Mononuclear cell (primary cell): ENCODE measurements at regions not wholly inside any gene's neighbourhood (a gene's known extent, or its start where the extent isn't known, plus 50 kb on each side); places are given as distances from the start of the nearest gene placed in this dataset.

Experiments used
- H3K27me3 ChIP-seq: 2 replicates; pipeline ENCODE4 v1.6.0; 2011; ENCODE audit warnings: low read length, control low read depth; ENCODE audit not compliant: insufficient read depth
- H3K4me1 ChIP-seq: 2 replicates; pipeline ENCODE4 v1.5.1; 2011; ENCODE audit warnings: mild to moderate bottlenecking, low read length, control low read depth; ENCODE audit not compliant: insufficient read depth
- H3K4me3 ChIP-seq: 2 replicates; pipeline ENCODE4 v1.5.1; 2011; ENCODE audit warnings: mild to moderate bottlenecking, low read length, moderate library complexity
- H3K9me3 ChIP-seq: 2 replicates; pipeline ENCODE4 v1.5.1; 2011; ENCODE audit warnings: low read depth, mild to moderate bottlenecking, control low read depth, low read length

DNA sequence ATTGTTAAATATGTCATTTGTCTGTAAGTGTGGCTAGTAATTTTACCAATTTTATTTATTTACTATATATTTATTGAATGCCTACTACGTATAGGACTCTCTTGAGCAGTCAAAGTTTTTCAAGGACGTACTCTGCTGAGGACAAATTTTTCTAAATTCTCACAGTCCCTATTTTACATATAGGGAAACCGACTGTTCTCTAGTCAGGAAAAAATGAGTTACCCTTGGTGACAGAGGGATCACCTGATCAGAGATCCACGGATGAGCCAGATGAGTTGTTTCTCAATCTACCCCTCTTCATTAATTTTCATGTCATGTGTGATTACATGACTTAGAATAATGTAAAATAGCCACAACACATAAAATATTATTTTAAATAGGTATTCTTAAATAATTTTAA lies 96.2 kb upstream of the SLC38A2 start:
- H3K9me3 ChIP-seq = no peaks in the 10 kb centered on the region

DNA sequence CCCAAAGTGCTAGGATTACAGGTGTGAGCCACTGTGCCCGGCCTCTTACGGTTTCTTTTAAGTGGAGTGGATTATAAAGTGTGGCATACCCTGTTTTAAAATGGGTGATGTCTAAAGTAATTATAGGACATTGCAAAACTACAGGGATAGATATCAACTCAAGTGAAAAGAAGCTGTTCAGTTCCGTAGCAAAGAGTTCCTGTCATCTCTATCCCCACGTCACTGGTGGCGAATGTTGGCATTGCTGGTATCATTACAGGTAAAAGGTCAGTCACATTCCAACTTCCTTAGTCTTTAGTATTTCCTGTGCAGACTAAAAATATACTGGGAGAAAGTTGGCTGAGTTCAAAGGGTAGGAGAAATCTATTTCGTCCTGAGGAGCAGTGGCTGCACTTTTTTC lies 95.6 kb upstream of the SLC38A2 start:
- Histone ChIP-seq H3K4me3 (no peak overlapping the region), H3K27me3 (no peaks in the 10 kb centered on the region), H3K9me3 (no peaks in the 10 kb centered on the region), H3K4me1 (peaks cover 25% of the 10 kb centered on the region)

More for the DNA sequence above, 96.2 kb upstream of the SLC38A2 start:
- Histone ChIP-seq H3K27me3 (no peaks in the 10 kb centered on the region), H3K4me3 (no peak overlapping the region), H3K4me1 (peaks cover 30% of the 10 kb centered on the region)

DNA sequence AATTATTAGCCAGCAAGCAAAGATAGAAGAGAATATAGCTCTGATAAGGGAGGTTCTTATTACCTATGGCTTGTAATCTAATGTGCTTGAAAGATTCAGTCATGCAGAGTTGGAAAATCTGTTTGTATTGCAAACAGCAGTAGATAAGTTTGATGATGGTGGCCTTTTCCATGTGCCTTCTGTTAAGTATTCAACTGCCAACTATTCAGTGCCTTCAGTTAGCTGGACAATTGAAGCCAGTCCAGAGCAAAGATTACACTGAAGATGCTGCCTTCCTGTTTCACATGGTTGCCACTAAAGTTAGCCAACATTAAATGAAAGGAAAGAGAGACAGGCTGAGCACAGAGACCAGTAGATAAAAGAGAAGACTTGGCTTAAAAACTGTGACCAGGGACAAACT lies 92.7 kb upstream of the SLC38A2 start:
- H3K9me3 ChIP-seq = no peaks in the 10 kb centered on the region
- no peaks in the 10 kb centered on the region for H3K27me3 ChIP-seq
- peaks cover 21% of the 10 kb centered on the region for H3K4me1 ChIP-seq
- H3K4me3 ChIP-seq = no peak overlapping the region

DNA sequence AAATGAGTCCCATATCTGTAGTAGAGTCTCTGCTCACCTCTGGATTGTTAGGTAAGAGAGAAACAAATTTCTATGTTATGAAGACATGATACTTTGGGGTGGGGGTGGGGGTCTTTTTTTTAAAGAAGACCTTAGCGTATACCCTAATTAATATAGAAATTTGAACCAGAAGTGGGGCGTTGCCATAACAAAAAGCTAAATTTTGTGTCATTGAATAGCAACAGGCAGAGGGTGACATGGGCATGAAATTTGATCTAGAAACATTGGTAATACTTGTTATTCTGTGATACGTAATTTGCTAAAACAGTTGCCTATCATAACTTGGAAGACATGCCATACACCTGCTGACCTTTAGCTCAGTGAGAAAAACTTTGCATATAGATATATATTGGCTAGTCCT lies 92.3 kb upstream of the SLC38A2 start:
- H3K4me3 ChIP-seq = no peak overlapping the region
- H3K4me1 ChIP-seq = peaks cover 21% of the 10 kb centered on the region
- H3K27me3 ChIP-seq = no peaks in the 10 kb centered on the region
- no peaks in the 10 kb centered on the region for H3K9me3 ChIP-seq

DNA sequence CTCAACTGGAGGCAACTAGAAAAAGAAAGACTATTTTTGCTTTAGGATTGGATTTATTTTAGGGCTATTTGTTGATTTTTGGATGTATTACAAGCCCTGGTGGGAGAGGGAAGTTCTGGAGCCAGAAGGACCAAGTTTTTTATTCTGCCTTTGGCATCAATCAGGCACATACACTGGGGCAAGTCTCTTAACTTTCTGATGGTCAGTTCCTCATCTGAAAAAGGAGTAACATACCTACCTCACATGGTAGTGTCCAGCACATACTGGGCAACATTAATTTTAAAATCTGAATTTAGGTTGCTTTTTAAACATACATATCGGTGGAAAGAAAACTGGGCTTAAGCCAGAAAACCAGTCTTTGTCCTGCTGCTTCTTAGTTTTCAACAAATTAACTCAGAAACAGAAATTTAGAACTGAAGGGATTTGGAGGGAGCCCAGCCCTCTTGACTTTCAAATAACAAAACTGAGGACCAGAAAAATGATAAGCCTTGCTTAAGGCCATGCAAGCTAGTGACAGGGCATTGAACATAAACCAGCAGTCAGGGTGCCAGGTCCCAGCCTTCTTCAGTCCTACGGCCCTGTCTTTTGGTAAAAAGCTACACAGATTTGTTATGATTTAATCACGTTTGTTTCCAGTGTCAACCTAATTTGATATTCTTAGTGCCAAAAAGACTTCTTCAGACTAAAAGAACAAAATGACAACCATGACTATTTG lies 90.2 kb upstream of the SLC38A2 start:
- no peaks in the 10 kb centered on the region for H3K9me3 ChIP-seq
- H3K27me3 ChIP-seq = no peaks in the 10 kb centered on the region
- H3K4me3 ChIP-seq = no peak overlapping the region
- H3K4me1 ChIP-seq = peaks cover 39% of the 10 kb centered on the region

DNA sequence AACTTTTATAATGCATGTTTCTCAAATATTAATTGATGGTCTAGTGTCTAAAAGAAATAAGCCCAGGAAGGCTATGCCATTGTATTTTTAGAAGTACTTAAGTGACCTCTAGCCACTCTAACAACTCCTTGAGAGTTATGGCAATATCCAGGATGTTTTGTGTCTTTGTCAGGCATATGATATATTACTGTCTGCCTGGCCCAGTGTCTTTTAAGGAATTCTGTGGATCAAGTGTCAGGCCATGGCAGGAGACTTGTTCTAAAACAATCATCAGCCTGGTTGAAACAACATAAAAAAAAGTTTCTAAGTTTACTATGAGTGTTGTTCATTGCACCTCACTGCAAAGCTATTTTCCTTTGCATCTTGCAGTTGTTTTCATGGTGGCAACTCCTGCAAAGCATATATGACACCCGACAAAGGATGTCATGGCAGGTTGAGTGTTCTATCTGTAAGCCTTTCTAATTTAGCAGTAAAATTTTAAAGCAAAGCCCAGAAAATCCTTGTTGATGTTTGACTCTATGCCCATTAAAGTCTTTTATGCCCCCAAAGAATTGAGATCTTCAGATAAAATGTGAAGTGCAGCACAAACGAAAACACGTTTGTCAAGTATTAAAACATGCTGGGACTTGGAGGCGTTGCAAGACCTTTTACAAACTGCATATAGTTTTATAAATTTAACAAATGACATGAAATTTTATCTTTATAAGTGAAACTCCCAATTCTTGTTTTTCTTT lies 89.5 kb upstream of the SLC38A2 start:
- Histone ChIP-seq H3K4me1 (peaks cover 37% of the 10 kb centered on the region), H3K4me3 (no peak overlapping the region), H3K9me3 (no peaks in the 10 kb centered on the region), H3K27me3 (no peaks in the 10 kb centered on the region)

DNA sequence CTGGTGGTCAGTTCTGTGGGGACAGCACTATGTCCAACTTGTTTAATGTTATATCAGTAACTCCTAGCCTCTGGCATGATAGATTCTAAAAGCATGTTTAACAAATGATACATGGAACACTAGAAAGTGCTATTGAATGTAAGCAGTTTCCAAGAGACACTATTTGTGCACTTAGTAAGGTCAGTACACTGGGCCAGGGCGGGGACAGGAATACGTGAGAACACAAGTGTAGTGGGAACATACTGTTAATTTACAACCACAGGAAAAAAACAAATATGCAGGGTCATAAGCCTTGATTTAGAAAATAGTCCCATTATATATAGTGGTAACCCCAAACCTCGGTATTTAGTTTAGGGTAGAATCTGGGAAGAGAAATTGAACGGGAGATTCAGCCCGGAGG lies 88.9 kb upstream of the SLC38A2 start:
- H3K27me3 ChIP-seq = no peaks in the 10 kb centered on the region
- H3K4me3 ChIP-seq = no peak overlapping the region
- H3K9me3 ChIP-seq = no peaks in the 10 kb centered on the region

DNA sequence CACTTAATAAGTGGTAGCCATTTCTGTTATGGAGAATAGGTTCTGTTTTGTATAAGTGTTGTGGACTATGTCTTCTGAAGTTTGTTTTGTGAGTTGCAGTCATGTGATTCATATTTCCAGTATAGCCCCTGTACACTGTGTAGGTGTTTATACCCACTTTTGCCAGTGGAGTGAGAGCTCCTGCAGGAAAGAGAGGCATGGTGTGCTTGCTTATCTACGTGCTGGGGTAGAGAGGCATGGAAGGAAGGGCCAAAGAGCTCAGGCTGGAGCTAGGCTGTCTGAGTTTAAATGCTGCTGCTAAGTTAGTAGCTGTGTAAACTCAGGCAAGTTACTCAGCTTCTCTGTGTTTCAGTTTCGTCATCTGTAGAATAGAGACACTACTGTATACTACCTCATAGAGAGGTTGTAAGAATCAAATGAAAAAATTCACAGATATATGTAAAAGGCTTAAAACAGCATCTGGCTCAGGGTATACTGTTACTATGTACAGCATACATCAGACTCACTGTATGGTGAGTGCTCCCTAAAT lies 88.2 kb upstream of the SLC38A2 start:
- Histone ChIP-seq H3K9me3 (no peaks in the 10 kb centered on the region), H3K27me3 (no peaks in the 10 kb centered on the region), H3K4me3 (no peak overlapping the region), H3K4me1 (peaks cover 45% of the 10 kb centered on the region)

More for the DNA sequence above, 88.9 kb upstream of the SLC38A2 start:
- H3K4me1 ChIP-seq = peaks cover 38% of the 10 kb centered on the region

DNA sequence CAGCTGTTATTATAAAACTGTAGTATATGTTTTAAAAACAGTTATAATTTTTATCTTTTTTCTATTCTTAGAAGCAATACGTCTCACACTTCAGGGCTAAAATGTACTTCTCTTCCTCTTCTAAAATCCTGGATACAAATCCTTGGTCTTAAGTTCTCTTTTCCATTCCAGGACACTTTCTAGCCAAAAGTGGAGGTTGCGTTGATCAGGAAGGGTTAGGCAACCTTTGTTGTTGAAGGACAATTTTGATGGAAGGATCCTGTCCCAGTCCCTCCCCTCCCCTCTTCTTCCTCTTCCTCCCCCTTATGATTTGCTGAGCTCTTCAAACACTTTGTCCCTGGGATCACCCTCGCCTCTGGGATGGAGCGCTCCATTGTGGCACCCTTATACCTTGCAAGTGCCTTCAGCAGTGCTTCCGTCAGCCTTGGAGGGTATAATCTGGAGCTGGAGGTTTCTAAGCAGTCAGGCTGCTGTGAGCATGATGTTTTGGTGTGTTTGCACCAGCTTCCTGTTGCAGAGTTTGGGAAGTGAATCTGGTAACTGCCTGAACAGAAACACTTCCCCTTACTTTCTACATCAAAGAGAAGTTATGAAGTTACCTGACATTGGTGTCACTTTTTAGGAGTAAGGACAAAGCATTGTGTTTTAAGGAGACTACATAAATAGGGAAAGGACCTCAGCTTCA lies 87.4 kb upstream of the SLC38A2 start:
- Histone ChIP-seq H3K9me3 (no peaks in the 10 kb centered on the region), H3K4me1 (peaks cover 53% of the 10 kb centered on the region), H3K27me3 (no peaks in the 10 kb centered on the region), H3K4me3 (no peak overlapping the region)

DNA sequence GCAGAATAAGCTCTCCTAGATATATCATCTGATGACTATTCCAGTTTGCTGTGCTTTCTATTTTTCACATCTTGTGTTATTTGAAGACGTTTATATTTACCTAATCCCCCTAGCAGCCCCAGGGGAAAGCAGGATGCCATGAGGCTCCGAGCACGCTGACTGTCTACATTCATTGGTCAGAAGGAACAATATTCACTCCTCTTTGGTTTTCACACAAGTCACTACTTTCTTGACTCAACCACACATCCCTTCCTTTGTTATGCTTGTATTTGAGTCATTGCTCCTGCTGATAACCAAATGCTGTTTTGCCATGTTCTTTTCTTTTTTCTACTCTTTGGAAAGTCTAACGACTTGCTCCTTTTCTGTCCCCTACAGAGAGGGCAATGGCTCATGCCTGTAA lies 86.5 kb upstream of the SLC38A2 start:
- peaks cover 58% of the 10 kb centered on the region for H3K4me1 ChIP-seq
- H3K9me3 ChIP-seq = no peaks in the 10 kb centered on the region

DNA sequence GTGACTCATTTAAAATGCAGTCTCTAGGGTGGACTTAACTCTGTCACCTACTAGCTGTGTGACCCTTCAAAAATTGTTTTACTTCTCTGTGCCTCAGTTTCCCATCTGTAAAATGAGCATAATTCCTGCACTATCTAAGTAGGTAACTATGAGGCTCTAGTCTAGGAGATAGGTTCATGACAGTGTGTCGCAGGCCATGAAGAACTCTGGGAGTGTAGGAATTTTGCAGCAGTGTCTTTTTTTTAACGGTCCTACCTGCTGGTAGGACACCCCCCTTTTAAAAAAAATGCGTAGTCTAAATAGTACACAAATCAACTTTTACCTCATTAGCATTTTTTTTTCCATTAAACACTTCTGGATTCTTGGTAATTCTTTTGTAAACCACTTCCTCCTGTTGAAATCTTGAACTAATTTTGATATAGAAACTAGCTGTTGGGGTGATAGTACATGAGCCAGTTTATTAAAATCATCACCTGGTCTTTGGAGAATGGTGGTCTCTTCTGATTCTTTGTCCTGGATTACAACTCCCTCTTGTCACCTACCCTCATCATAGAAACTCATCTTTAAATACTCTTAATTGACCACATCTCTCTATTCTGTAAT lies 86.0 kb upstream of the SLC38A2 start:
- Histone ChIP-seq H3K4me1 (peaks cover 58% of the 10 kb centered on the region), H3K9me3 (no peaks in the 10 kb centered on the region), H3K27me3 (no peaks in the 10 kb centered on the region), H3K4me3 (no peak overlapping the region)

More for the DNA sequence above, 86.5 kb upstream of the SLC38A2 start:
- no peak overlapping the region for H3K4me3 ChIP-seq
- H3K27me3 ChIP-seq = no peaks in the 10 kb centered on the region

DNA sequence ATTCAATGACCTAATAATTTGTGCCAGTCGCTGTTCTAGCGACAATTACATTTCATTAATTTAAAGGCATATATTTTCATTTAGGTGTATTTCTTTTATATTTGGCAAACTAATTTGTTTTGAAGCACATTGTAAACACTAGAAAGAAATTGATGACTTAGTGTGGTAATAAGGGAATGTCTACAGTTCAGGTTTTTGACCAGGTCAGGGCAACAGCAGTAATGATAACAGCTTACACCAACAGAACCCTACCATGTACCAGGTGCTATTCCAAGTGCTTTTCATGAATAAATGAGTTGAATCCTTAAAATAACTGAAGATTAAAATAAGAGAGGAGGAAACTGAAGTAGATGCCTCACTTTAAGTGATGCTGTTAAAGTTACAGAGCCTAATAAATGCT lies 85.4 kb upstream of the SLC38A2 start:
- peaks cover 58% of the 10 kb centered on the region for H3K4me1 ChIP-seq
- no peak overlapping the region for H3K4me3 ChIP-seq
- no peaks in the 10 kb centered on the region for H3K27me3 ChIP-seq
- H3K9me3 ChIP-seq = no peaks in the 10 kb centered on the region

DNA sequence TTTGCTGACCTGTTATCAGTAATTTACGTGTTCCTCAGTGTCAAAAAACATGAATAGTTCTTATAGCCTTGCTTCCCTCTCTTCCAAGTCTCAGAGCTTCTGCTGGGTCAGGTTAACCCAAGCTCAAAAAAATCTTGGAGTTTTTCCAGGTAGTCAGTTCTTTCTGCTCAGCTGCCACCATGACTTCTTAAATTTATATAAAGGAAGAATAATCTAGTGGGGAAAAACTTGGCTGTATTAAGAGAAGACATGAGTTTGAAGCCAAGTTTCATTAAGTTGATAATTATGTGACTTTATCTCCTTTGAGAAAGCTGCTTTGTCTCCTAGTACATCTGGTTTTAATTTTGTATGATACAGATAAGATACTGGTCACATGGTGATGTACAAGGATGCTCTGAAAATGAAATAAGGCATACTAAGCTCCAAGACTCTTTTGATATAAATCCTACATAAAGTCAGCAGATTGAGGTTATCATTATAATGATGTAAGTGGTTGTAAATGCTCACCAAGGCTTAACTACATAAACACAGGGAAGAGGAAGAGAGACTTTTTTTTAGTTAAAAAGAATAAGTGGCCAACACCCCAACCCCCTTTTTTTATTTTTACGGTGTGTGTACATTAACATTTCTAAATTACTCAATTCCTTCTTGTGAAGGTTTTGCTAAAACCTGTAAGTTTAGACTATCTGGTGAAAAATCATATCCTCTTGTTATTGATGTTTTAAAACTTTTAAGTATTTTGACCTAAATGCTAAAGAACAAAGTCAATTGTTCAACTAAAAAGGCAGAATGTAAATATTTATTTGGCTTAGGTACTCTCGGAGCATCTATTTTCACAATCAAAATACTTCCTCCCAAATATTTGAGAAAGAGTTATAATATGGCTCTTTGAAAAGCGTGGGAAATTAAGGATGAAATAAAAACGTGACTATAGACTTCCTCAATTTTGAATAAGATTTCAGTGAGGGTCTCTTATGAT lies 84.1 kb upstream of the SLC38A2 start:
- no peak overlapping the region for H3K4me3 ChIP-seq
- H3K4me1 ChIP-seq = peaks cover 58% of the 10 kb centered on the region
- H3K27me3 ChIP-seq = no peaks in the 10 kb centered on the region
- H3K9me3 ChIP-seq = no peaks in the 10 kb centered on the region
